CD14-positive monocyte (primary cell): ENCODE measurements at regions not wholly inside any gene's neighbourhood (a gene's known extent, or its start where the extent isn't known, plus 50 kb on each side); places are given as distances from the start of the nearest gene placed in this dataset.

Experiments
- DNase-seq, 3 donors: peaks; one replicate each; pipeline ENCODE4 v3.0.0-alpha.2; 2011 to 2022
- H2AFZ ChIP-seq: 2 replicates; pipeline ENCODE4 v1.6.0; 2012; ENCODE audit warnings: mild to moderate bottlenecking, low read depth, low read length, inconsistent platforms; ENCODE audit not compliant: insufficient read depth, poor library complexity, severe bottlenecking
- H3K27ac ChIP-seq, 2 donors: 1 replicate in 1 of 2; 2 replicates in 1 of 2; pipeline ENCODE4 v1.5.1; 2012 to 2013; ENCODE audit warnings: low read length in 2 of 2, control low read depth in 1 of 2, inconsistent platforms in 1 of 2, low read depth in 1 of 2, mild to moderate bottlenecking in 1 of 2
- H3K27me3 ChIP-seq, 2 donors: one replicate each; pipeline versions ENCODE4 v1.6.0 to v1.6.1; 2011 to 2013; ENCODE audit warnings: low read length in 2 of 2; ENCODE audit not compliant: control insufficient read depth in 2 of 2, insufficient read depth in 2 of 2
- H3K36me3 ChIP-seq, 2 donors: replicated peaks in 1 of 2; 1 replicate in 1 of 2; 2 replicates in 1 of 2; pipeline versions ENCODE4 v1.5.1 to v1.6.1; 2012 to 2013; ENCODE audit warnings: low read length in 2 of 2, control low read depth in 1 of 2, inconsistent platforms in 1 of 2, mild to moderate bottlenecking in 1 of 2; ENCODE audit not compliant: insufficient read depth in 2 of 2, control insufficient read depth in 1 of 2
- H3K4me1 ChIP-seq, 2 donors: 1 replicate in 1 of 2; 2 replicates in 1 of 2; pipeline versions ENCODE4 v1.5.1 to v1.6.1; 2012 to 2013; ENCODE audit warnings: low read length in 2 of 2, control low read depth in 1 of 2, inconsistent platforms in 1 of 2, mild to moderate bottlenecking in 1 of 2, moderate library complexity in 1 of 2; ENCODE audit not compliant: insufficient read depth in 2 of 2, control insufficient read depth in 1 of 2
- H3K4me2 ChIP-seq: replicated peaks from 2 replicates; pipeline ENCODE3; 2012; ENCODE audit warnings: low read length, moderate library complexity, mild to moderate bottlenecking; ENCODE audit not compliant: poor library complexity, severe bottlenecking; ENCODE audit errors: extremely low read depth
- H3K4me3 ChIP-seq, 3 experiments: fragments of 200-600 bp in 1 of 3; sonication (generic) in 1 of 3; replicated peaks in 1 of 3; 1 replicate in 2 of 3; 2 replicates in 1 of 3; pipeline ENCODE4 v1.5.1; 2011 to 2013; ENCODE audit warnings: low read length in 3 of 3, mild to moderate bottlenecking in 3 of 3, control low read depth in 2 of 3, low read depth in 2 of 3, inconsistent platforms in 1 of 3, moderate library complexity in 1 of 3
- H3K79me2 ChIP-seq: 2 replicates; pipeline ENCODE4 v1.6.0; 2012; ENCODE audit warnings: mild to moderate bottlenecking, control low read depth, inconsistent platforms, low read length, moderate library complexity; ENCODE audit not compliant: insufficient read depth
- H3K9ac ChIP-seq: 2 replicates; pipeline ENCODE4 v1.6.0; 2017; ENCODE audit warnings: low read length, mild to moderate bottlenecking; ENCODE audit not compliant: insufficient read depth, poor library complexity, severe bottlenecking
- H3K9me3 ChIP-seq, 2 donors: replicated peaks in 1 of 2; 1 replicate in 1 of 2; 2 replicates in 1 of 2; pipeline versions ENCODE4 v1.5.1 to v1.6.1; 2012 to 2013; ENCODE audit warnings: low read length in 2 of 2, control low read depth in 1 of 2; ENCODE audit not compliant: control insufficient read depth in 1 of 2, insufficient read depth in 1 of 2
- H4K20me1 ChIP-seq: 2 replicates; pipeline ENCODE4 v1.6.0; 2012; ENCODE audit warnings: mild to moderate bottlenecking, low read length, control low read depth, moderate library complexity; ENCODE audit not compliant: insufficient read depth
- H3K27ac Mint-ChIP-seq, 7 donors: one replicate each; pipeline ENCODE4 v1.8.0; 2020; ENCODE audit warnings: mild to moderate bottlenecking in 7 of 7, mixed read lengths in 7 of 7, moderate library complexity in 6 of 7, inconsistent platforms in 2 of 7
- H3K27me3 Mint-ChIP-seq, 3 donors: one replicate each; pipeline ENCODE4 v1.8.0; 2021 to 2022; ENCODE audit warnings: low read depth in 3 of 3, mild to moderate bottlenecking in 3 of 3, mixed read lengths in 3 of 3, moderate library complexity in 3 of 3, inconsistent platforms in 1 of 3
- H3K36me3 Mint-ChIP-seq, 2 donors: one replicate each; pipeline ENCODE4 v1.8.0; 2020; ENCODE audit warnings: mixed read lengths in 2 of 2, inconsistent platforms in 1 of 2, mild to moderate bottlenecking in 1 of 2
- H3K4me1 Mint-ChIP-seq: one replicate; pipeline ENCODE4 v1.8.0; 2020; ENCODE audit warnings: mild to moderate bottlenecking, mixed read lengths
- H3K4me3 Mint-ChIP-seq, 2 donors: one replicate each; pipeline ENCODE4 v1.8.0; 2020; ENCODE audit warnings: mild to moderate bottlenecking in 2 of 2, mixed read lengths in 2 of 2, moderate library complexity in 1 of 2
- H3K9me3 Mint-ChIP-seq, 7 donors: one replicate each; pipeline ENCODE4 v1.8.0; 2020 to 2022; ENCODE audit warnings: mixed read lengths in 7 of 7, mild to moderate bottlenecking in 6 of 7, moderate library complexity in 6 of 7, inconsistent platforms in 2 of 7
- CTCF ChIP-seq: fragments of 200-600 bp; IDR thresholded peaks from one replicate; pipeline ENCODE4 v1.8.0; 2022; ENCODE audit warnings: antibody characterized with exemption, mild to moderate bottlenecking
- WGBS: methylation state at CpG from one replicate; pipeline ENCODE4 v1.1.5; 2013; ENCODE audit warnings: missing lambda C conversion rate; ENCODE audit not compliant: insufficient coverage; 5-methylcytosine and 5-hydroxymethylcytosine counted together
- intact Hi-C, 2 donors: fragments of 100-400 bp; cut with micrococcal nuclease; formaldehyde crosslinking; loops; one replicate each; pipeline versions ENCODE4 v1.15.0 to v1.15.1; 2023

- WGBS = 91% methylated on average over 8 of the region's 11 CpGs
Measured at GRCh38 chr2:58501371-58502160, 260.4 kb upstream of the FANCL start.

GRCh38 chr2:58497168-58497567, 256.0 kb upstream of the FANCL start:
- Histone ChIP-seq H3K4me3 (no peak overlapping the region), H3K27ac (no peak overlapping the region), H4K20me1 (no peaks in the 10 kb centered on the region), H3K4me1 (no peaks in the 10 kb centered on the region), H3K36me3 (no peaks in the 10 kb centered on the region), H2AFZ (no peak overlapping the region), H3K9me3 (no peaks in the 10 kb centered on the region), H3K4me2 (no peak overlapping the region), H3K9ac (no peak overlapping the region), H3K27me3 (no peaks in the 10 kb centered on the region), H3K79me2 (no peaks in the 10 kb centered on the region)
- H3K36me3 Mint-ChIP-seq = no peaks in the 10 kb centered on the region
- H3K4me1 Mint-ChIP-seq = no peaks in the 10 kb centered on the region
- intact Hi-C loops = no loop called here
- TF ChIP-seq CTCF = no peak
- no peak overlapping the region for H3K27ac Mint-ChIP-seq
- H3K4me3 Mint-ChIP-seq = no peak overlapping the region
- H3K9me3 Mint-ChIP-seq = no peaks in the 10 kb centered on the region
- no peaks in the 10 kb centered on the region for H3K27me3 Mint-ChIP-seq
- 97% methylated on average over 2 of the region's 3 CpGs for WGBS
- no peak for DNase-seq

More at GRCh38 chr2:58501371-58502160, 260.4 kb upstream of the FANCL start:
- H3K27ac ChIP-seq = no peak overlapping the region
- no peak overlapping the region for H2AFZ ChIP-seq
- DNase-seq = no peak
- H3K4me3 Mint-ChIP-seq = no peak overlapping the region
- H3K9ac ChIP-seq = no peak overlapping the region
- H3K79me2 ChIP-seq = no peaks in the 10 kb centered on the region
- peaks cover 0 to 3% (median 0%) of the 10 kb centered on the region in 3 donors for H3K27me3 Mint-ChIP-seq
- no peaks in the 10 kb centered on the region for H3K4me1 ChIP-seq
- intact Hi-C loops = no loop called here
- no peak for TF ChIP-seq CTCF
- H3K27me3 ChIP-seq = no peaks in the 10 kb centered on the region
- no peak overlapping the region for H3K27ac Mint-ChIP-seq
- H3K4me3 ChIP-seq = no peak overlapping the region
- no peak overlapping the region for H3K4me2 ChIP-seq
- no peaks in the 10 kb centered on the region for H3K9me3 Mint-ChIP-seq
- H4K20me1 ChIP-seq = no peaks in the 10 kb centered on the region
- H3K9me3 ChIP-seq = no peaks in the 10 kb centered on the region
- no peaks in the 10 kb centered on the region for H3K36me3 ChIP-seq
- no peaks in the 10 kb centered on the region for H3K36me3 Mint-ChIP-seq
- H3K4me1 Mint-ChIP-seq = no peaks in the 10 kb centered on the region
